ENCODE measurements at regions not wholly inside any gene's neighbourhood (a gene's known extent, or its start where the extent isn't known, plus 50 kb on each side); places are given as distances from the start of the nearest gene placed in this dataset.

DNA sequence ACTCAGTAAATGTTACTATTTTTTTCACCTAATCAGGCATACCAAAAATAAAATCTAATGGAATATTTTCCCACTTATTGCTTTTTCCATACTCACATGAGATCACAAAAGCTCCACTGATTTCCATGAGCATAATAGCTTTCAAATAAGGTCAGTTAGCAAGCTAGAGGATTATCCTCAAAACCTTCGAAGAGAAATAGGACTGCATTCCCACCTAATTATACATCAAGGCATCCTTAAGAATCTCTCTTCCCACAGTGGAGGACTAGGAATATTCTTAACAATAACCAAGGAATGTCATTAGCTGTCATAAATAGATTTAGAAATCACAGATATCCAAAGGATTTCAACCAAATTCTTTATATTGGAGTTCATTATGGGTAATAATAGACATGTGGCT is 127.9 kb upstream of the STT3B start:
- no peak for DNase-seq

DNA sequence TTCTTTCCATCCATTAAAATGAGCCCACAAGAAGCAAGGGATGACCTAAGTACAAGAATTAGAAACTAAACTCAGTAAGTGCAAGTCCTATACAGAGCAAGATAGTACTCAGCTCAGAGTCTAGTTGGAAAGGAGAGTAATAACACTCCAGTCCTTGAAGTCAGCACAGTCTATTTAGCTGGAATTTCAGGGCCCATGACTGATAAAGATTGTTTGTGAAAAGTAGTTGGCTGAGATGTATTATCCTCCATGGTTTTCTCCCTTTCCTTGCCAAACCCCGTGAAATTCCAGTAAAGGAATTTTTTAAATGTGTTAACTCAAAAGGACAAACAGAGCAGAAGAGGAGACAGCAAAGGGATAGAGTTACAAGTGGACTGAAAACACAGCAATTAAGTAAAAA is 127.2 kb upstream of the STT3B start:
- no peak for DNase-seq

DNA sequence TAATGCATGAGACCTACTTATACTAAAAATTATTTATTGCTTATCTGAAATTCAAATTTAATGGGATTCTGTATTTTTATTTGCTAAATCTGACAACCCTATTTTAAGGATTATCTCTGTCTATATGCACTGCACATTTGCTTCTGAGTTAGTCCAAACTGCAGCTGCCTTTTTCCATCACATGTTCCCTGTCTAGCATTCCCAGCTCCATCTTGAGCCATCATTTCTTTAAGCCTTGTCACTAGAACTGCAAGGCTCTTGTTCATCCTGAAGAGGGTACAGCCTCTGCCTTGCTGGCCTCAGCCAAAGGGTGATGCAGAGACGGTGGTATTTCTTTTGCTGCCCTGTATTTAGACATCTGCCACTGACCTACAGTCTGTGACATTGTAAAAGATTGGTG is 125.8 kb upstream of the STT3B start:
- no peak for DNase-seq

DNA sequence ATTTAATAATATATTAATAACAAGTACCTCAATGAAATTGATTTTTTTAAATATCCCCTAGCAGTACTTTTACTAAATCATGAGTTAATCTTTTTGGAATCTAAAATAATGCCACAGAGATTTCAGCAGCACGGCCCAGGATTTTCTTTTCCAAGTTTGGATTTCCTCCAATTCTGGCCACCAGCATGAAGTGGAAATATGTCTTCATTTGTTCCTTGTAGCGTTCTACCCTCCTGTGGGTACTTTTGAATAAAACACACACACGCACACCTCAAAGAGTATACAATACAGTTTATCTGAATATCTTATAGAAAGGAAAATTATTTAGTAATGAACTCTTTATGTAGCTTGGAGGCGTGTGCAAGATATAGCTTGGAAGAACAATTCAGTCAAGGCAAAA is 125.1 kb upstream of the STT3B start:
- no peak for DNase-seq

DNA sequence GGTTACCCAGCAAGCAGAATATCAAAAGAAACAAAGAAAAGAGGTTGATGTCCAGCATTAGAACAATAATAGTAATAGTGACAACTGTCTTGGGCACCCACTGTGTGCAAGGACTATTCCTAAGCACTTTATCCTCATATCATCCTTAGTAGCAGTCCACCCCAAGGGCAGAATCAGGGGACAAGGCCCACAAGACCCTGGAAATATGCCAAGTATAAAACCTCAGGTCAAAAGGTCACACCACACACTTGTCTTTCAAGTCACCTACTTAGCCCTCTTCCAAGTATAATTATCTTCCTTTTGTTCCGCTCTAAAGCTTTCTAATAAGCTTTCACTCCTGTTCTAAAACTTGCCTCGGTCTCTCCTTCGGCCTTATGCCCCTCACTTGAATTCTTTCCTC is 124.0 kb upstream of the STT3B start:
- DNase-seq: no peak

DNA sequence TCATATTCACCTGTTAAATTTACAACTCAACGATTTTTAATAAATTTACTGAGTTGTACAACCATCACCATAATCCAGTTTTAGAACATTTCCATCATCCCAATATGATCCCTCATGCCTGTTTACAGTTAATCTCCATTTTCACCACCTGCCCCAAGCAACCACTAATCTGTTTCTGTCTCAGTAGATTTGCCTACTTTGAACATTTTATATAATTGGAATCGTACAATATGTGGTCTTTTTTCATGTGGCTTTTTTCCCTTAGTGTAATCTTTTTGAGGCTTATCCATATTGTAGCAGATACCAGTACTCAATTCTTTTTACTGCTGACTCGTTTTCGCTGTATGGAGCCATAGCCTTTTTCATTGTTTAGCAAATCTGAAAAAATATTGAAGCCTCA is 123.3 kb upstream of the STT3B start:
- no peak for DNase-seq

DNA sequence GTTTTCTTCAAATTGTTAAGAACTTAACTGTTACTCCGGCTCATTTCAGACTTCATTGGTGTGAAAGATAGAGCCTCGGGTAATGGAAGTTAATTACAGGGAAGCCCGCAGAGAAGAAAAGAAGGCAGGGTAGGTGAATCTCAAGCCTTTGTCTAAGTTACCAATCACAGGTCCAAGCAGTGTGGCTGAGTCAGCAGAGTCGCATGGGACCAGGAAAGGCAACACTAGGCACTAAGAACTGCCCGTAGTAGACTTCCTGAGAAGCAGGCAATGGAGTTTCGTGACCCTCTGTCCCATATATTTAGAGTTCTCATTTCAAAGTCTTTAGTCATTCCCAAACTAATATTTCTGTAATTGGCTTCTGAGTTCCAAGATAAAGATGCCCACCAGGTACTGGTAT is 122.9 kb upstream of the STT3B start:
- no peak for DNase-seq

DNA sequence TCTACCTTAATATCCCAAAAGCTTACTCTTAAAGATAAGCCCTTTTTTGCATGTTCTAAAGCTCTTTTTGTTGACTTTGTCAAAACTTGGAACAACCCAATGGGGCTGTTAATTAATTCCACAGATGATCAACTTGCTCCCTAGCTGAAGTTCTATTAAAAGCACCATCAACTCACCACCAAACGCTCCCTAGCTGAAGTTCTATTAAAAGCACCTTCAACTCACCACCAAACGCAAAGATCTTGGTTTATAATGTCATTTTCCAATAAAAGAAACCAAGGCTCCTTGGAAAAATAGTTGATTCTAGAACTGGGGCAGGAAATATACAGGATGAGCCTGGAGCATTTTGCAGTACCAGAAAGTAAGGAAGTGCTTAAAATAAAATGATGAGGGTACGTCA is 122.3 kb upstream of the STT3B start:
- DNase-seq: no peak

DNA sequence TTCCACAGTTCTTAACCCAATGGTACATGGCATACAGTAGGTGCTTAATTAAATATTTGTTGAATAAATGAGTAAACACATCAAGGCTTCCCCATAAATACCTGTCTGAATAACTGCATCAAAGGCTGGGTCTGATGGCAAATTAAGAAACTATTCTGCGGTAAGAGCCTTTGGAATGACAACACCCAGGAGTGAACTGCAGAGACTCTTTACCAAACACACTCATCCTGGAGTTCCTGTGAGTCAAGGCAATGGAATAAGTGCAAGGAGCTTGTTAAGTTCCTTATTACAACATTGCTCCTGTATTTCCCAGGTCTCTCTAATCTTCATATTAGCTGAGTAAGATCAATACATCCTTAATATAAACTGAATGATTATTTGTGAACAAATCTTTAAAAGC is 119.9 kb upstream of the STT3B start:
- no peak for DNase-seq

DNA sequence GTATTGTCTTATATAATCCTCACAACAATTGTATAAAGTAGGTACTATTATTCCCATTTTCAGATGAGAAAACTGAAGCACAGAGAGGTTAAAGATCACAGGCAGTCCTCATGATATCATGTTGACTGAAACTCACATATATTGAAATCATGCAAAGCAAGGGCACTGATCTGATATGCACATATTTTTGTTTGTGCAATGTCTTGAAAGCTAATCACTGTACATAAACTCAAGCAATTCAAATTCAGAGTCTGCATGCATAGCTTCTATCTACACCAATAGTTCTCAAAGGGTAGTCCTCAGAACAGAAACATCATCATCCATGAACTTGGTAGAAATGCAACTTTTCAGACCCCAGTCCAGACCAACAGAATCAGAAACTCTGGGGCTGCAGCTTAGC is 119.2 kb upstream of the STT3B start:
- no peak for DNase-seq

DNA sequence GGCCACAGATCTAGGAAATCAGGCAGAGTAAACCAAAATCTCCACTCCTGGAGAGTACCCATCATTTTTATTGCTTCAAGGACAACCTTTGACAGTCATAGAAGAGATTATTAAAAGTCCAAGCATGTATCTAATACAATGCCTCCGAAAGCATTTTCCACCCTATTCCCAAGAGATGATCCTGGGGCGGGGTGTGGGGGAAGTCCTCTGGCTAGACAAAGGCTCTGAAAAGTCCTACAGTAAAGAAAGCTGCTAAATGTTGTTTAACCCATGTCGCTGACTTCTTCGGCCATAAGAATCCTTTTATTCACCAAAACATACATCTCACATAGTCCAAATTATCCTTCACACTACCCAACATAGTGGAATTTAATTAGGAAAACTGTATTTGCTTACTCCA is 115.7 kb upstream of the STT3B start:
- DNase-seq: no peak

DNA sequence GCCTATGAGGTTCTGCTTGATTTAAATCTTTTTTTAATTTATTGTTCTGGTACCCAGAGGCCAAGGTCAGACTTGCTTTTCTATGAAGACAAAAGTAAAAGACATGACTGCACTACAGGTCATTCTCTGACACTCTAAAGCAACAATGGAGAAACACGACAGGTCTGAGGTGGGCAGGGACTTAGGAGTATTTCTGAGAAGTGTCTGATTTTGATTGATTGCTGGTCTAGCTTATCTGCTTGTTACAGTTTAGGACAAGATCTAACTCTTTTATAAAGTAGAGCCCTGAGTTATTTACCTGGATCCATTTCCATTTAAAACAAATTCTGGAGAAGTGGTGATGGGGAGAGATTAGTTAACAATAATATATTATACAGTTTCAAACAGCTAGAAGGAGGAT is 115.2 kb upstream of the STT3B start:
- no peak for DNase-seq

DNA sequence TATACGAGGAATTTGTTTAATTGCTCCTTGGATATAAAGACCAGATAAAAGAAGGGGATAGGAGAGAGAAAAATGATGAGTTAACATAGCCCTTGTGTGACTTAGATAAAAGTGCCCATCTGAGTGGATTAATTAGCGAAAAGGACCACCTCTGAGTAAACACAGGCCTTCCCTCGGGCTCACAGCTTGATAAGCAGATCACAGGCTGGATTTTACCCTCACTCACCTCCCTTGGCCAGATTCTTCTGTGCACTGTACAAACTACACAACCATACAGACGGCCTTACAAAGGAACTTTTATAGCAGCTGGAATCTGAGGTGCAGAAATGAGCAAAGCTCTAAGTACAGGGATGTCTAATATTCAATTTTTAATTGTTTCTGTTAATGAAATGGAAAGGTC is 112.4 kb upstream of the STT3B start:
- no peak for DNase-seq

DNA sequence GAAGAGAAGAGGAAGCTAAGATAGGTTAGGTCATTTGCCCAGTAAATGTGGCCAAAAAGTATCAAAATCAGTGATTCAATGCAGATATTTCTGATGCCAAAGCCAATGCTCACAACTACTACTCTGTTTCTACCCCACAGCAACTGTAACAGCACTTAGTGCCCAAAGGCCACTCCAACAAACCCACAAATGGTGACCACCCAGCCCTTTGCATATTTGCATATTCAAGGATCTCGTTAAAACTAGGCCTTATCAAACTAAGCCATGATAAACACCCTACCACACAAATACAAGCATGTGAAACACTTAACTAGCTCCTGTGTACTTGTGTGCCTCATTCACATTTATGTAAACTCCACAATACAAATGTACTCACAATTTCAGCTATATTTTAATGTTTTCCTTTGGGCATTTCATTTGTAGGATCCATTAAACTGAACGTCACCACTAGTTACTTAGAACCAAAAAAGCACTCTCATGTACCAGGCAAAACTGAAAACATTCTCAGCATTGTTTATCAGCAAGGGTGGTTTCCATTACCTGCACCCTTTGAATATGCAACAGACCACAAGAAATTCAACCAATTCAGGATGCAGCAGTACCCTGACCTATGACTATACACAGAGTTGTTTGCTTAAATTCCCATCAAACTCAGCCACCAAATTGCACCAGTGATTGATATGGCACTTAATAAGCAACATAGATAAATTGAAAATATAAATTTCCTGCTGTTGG is 111.2 kb upstream of the STT3B start:
- no peak for DNase-seq

DNA sequence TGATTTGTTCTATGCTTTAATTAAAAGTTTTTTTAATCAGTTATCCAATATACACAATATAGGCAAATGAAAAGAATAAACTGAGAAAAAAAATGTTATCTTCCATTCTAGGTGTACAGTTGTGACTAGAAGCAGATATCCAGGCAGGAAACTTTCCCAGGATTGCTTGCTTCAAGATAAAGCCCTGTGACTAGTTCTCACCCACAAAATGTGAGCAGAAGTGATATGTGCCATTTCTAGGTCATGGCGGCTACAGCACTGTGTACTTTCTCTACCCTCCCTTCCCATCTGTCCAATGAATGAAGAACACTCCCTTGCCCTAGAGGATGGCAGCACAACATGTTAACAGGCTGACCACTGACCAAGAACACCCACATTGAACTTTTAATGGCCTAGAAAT is 110.5 kb upstream of the STT3B start:
- no peak for DNase-seq

DNA sequence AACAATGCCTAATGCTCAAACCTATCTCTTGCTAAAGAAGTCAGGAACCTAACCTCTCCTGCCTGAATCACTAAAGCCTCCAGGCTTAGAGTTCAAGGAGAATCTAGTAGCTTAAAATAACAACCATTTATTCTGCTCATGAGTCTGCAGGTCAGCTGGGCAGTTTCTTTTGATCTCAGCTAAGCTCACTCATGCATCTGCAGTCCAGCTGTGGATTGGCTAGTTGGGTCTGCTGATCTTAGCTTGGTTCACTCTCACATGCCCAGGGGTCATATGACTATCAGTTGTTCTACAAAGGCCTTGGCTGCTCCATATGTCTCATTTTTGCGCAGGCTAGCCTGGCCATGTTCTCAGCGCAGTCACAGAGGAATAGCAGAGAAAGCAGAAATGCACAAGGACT is 109.2 kb upstream of the STT3B start:
- DNase-seq: no peak

DNA sequence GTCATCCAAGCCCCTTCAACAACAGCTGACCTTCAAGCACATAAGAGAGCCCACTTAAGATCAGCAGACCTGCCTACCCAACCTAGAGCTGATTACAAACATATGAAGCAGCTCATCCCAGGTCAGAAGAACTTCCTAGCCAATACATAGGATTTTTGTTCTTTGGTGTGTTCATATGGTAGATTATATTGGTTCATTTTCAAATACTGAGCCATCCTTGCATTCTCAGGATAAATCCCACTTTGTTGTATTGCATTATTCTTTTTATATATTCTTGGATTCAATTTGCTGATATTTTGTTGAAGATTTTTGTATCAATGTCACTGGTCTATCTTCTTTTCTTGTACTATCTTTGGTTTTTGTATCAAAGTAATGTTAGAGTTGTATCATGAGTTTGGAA is 107.3 kb upstream of the STT3B start:
- DNase-seq: no peak

DNA sequence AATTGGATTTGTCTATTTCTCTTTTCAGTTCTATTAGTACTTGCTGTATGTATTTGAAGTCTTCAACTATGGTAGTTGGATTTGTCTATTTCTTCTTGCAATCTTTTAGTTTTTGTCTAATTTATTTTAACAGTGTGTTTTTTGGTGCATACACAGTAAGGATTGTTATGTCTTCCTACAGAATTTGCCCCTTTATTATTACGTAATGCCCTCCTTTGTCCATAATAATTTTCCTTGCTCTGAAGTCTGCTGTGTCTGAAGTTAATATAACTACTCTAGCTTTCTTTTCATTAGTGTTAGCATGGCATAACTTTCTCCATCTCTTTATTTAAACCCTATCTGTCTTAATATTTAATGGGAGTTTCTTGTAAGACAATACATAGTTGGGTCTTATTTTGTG is 105.1 kb upstream of the STT3B start:
- DNase-seq: no peak

DNA sequence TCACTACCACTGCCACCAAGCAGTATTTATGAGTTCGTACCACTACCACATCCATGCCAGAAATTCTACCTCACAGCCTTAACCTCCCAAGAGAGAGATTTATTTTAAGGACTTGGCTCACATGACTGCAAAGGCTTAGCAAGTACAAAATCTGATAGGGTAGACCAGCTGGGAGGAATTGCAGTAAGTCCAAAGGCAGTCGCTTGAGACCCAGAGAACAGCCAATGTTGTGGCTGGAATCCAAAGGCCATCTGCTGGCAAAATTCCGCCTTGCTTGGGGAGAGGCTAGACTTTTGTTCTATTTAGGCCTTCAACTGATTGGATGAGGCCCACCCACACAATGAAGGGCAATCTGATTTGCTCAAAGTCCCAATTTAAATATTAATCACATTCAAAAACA is 101.4 kb upstream of the STT3B start:
- DNase-seq: no peak

DNA sequence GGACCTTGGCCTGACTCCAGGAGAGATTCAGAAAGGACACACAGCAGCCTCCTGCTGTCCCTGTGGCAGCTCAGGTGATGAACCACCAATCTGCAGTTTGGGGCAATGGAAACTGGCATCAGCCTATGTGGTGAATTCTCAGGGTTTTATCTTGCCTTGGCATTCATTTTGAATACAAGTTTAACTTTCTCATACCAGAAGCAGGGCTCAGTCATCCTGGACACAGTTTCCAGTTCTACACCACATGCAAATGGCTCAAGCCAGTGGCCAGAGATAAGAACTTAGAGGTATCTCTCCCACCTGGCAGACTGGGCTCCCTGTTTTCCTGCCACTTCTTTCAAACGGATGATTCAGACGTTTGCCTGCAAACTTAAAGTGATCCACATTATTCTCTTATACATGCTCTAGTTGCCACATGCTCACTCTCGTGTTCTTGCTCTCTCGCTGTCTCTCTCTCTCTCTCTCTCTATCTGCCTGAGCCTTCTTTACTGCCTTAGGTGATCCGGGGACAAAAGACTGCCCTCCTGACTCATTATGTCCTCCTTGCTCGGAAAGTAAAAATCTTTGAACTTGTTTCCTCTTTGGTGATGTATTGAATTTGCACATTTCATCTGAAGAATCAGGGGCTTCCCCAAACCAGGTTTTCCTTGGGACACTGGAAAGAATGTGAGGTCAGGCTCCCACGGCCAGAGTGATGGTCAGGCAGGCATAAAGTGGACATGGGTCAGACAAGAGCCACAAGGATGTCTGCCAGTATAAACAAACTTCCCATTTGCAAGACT is 99.6 kb upstream of the STT3B start:
- DNase-seq: no peak

DNA sequence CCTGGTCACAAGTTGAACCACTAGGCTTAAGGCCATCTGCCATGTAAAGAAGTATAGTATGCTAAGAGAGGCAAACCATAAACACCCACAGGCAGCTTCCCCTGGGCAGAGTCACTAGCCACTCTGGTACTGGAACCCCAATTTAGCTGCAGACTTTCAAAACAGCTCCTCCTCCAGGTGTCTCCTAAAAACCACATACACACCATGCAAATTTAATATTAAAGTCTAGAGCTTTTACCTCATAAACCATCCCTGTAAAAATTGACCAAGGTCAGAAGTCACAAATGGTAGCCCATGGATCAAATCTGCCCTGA is 99.1 kb upstream of the STT3B start:
- DNase-seq: no peak

DNA sequence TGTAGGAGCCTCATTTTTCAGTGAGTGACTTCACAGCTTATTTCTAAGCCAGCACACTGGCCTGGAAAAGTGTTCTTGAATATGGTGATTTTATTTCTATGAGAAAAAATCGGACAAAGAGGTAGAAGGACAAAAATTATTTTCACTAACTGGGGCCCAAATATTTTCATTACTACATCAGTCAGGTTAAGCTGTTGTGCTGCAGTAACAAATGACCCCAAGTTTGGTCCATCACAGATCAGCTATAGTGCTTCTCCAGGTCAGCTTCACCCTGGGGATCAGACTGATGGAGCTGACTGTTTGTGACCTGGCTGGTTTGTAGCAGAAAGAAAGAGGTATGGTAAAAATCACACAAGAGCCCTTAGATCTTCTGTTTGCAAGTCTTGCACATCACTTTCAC is 97.9 kb upstream of the STT3B start:
- DNase-seq: no peak

DNA sequence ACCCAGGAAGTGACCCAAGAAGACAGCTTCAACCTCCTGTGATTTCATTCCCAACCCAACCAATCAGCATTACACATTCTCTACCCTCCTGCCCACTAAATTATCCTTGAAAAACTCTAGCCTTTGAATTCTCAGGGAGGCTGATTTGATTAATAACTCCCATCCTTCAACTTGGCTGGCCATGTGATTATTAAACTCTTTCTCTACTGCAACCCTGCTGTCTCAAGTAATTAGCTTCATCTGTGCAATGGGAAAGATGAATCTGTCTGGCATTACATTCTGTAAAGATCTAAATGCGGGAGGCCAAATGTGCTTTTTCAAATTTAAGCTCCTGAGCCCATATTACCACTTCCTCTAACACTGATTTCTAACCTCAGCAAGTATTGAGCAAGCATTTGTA is 95.9 kb upstream of the STT3B start:
- no peak for DNase-seq

DNA sequence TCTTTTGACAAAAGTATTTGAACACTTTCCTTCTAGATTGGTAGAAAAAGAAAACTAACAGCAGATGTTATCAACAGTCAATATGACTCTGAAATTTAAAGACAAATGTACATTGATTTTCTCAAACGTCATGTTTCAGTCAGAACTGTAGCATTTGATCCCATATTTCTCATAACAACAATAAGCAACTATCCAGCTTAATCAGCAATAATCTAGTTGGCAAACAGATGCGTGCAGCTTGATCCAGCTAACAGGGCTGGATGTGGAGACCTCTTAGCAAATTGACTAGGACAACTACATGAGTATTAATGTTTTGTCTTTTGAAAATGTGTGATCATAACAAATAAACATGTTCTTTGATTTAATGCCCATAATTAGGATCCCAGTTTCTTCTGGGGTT is 94.0 kb upstream of the STT3B start:
- DNase-seq: no peak

Data from activated CD8-positive, alpha-beta memory T cell treated with anti-CD3 and anti-CD28 coated beads, Interleukin-2, amount 50 U/mL, for 4 hours (primary cell).